ENCODE measurements at regions not wholly inside any gene's neighbourhood (a gene's known extent, or its start where the extent isn't known, plus 50 kb on each side); places are given as distances from the start of the nearest gene placed in this dataset.

GRCh38 chr3:120532969-120533368, 63.2 kb upstream of the NDUFB4 start:
- TF ChIP-seq RCOR1 (IDR thresholded peaks at IDR 0.05; ENCODE audit: low read length) (no peak), ZBTB33 (IDR thresholded peaks at IDR 0.05; ENCODE audit: borderline replicate concordance, low read depth) (no peak), CTCF (IDR thresholded peaks at IDR 0.05) (no peak), CHD2 (IDR thresholded peaks at IDR 0.05; ENCODE audit: low read length, partially characterized antibody) (no peak), ELF1 (IDR thresholded peaks at IDR 0.05) (no peak)
- TF ChIP-seq, protein P1, sequence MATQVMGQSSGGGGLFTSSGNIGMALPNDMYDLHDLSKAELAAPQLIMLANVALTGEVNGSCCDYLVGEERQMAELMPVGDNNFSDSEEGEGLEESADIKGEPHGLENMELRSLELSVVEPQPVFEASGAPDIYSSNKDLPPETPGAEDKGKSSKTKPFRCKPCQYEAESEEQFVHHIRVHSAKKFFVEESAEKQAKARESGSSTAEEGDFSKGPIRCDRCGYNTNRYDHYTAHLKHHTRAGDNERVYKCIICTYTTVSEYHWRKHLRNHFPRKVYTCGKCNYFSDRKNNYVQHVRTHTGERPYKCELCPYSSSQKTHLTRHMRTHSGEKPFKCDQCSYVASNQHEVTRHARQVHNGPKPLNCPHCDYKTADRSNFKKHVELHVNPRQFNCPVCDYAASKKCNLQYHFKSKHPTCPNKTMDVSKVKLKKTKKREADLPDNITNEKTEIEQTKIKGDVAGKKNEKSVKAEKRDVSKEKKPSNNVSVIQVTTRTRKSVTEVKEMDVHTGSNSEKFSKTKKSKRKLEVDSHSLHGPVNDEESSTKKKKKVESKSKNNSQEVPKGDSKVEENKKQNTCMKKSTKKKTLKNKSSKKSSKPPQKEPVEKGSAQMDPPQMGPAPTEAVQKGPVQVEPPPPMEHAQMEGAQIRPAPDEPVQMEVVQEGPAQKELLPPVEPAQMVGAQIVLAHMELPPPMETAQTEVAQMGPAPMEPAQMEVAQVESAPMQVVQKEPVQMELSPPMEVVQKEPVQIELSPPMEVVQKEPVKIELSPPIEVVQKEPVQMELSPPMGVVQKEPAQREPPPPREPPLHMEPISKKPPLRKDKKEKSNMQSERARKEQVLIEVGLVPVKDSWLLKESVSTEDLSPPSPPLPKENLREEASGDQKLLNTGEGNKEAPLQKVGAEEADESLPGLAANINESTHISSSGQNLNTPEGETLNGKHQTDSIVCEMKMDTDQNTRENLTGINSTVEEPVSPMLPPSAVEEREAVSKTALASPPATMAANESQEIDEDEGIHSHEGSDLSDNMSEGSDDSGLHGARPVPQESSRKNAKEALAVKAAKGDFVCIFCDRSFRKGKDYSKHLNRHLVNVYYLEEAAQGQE (IDR thresholded peaks at IDR 0.05; ENCODE audit: low read depth, low read length) = no peak
